ENCODE measurements at regions not wholly inside any gene's neighbourhood (a gene's known extent, or its start where the extent isn't known, plus 50 kb on each side); places are given as distances from the start of the nearest gene placed in this dataset.

- peaks cover 15% of the 10 kb centered on the region for H3K4me1 Mint-ChIP-seq (ENCODE audit: unreplicated experiment)
- H3K9me3 Mint-ChIP-seq (ENCODE audit: unreplicated experiment): peaks cover 3% of the 10 kb centered on the region
- peak overlapping the region; percentile 68 for H3K27ac Mint-ChIP-seq (ENCODE audit: unreplicated experiment)
- DNase-seq (ENCODE audit: extremely low spot score, unreplicated experiment): no peak
- peak overlapping the region; percentile 31 for H3K4me3 Mint-ChIP-seq (ENCODE audit: unreplicated experiment)
- no peak for TF ChIP-seq CTCF (IDR thresholded peaks at IDR 0.05)
- H3K36me3 Mint-ChIP-seq (ENCODE audit: unreplicated experiment): no peaks in the 10 kb centered on the region
- no peaks in the 10 kb centered on the region for H3K27me3 Mint-ChIP-seq (ENCODE audit: unreplicated experiment)
Observed at GRCh38 chr3:73813291-73813690, 188.6 kb upstream of the PDZRN3 start.

GRCh38 chr3:73812054-73812453 is 187.3 kb upstream of the PDZRN3 start:
- no peaks in the 10 kb centered on the region for H3K36me3 Mint-ChIP-seq (ENCODE audit: unreplicated experiment)

GRCh38 chr3:73808862-73809509 is 184.2 kb upstream of the PDZRN3 start:
- TF ChIP-seq CTCF (IDR thresholded peaks at IDR 0.05): no peak
- no peak overlapping the region for H3K4me3 Mint-ChIP-seq (ENCODE audit: unreplicated experiment)
- H3K36me3 Mint-ChIP-seq (ENCODE audit: unreplicated experiment): no peaks in the 10 kb centered on the region
- no peaks in the 10 kb centered on the region for H3K27me3 Mint-ChIP-seq (ENCODE audit: unreplicated experiment)
- no peak for DNase-seq (ENCODE audit: extremely low spot score, unreplicated experiment)
- no peak overlapping the region for H3K27ac Mint-ChIP-seq (ENCODE audit: unreplicated experiment)
- no peaks in the 10 kb centered on the region for H3K9me3 Mint-ChIP-seq (ENCODE audit: unreplicated experiment)
- H3K4me1 Mint-ChIP-seq (ENCODE audit: unreplicated experiment): peaks cover 14% of the 10 kb centered on the region

More at GRCh38 chr3:73812054-73812453, 187.3 kb upstream of the PDZRN3 start:
- Mint-ChIP-seq H3K27me3 (ENCODE audit: unreplicated experiment) (no peaks in the 10 kb centered on the region), H3K4me1 (ENCODE audit: unreplicated experiment) (peaks cover 15% of the 10 kb centered on the region), H3K27ac (ENCODE audit: unreplicated experiment) (no peak overlapping the region), H3K4me3 (ENCODE audit: unreplicated experiment) (no peak overlapping the region), H3K9me3 (ENCODE audit: unreplicated experiment) (peaks cover 3% of the 10 kb centered on the region)
- DNase-seq (ENCODE audit: extremely low spot score, unreplicated experiment): no peak
- TF ChIP-seq CTCF (IDR thresholded peaks at IDR 0.05): no peak

GRCh38 chr3:73805435-73805834 is 180.7 kb upstream of the PDZRN3 start:
- H3K36me3 Mint-ChIP-seq (ENCODE audit: unreplicated experiment): no peaks in the 10 kb centered on the region
- no peak overlapping the region for H3K27ac Mint-ChIP-seq (ENCODE audit: unreplicated experiment)
- H3K4me3 Mint-ChIP-seq (ENCODE audit: unreplicated experiment): no peak overlapping the region
- TF ChIP-seq CTCF (IDR thresholded peaks at IDR 0.05): no peak
- no peak for DNase-seq (ENCODE audit: extremely low spot score, unreplicated experiment)
- no peaks in the 10 kb centered on the region for H3K9me3 Mint-ChIP-seq (ENCODE audit: unreplicated experiment)
- peaks cover 1% of the 10 kb centered on the region for H3K4me1 Mint-ChIP-seq (ENCODE audit: unreplicated experiment)
- no peaks in the 10 kb centered on the region for H3K27me3 Mint-ChIP-seq (ENCODE audit: unreplicated experiment)

GRCh38 chr3:73804204-73804603 is 179.5 kb upstream of the PDZRN3 start:
- Mint-ChIP-seq H3K4me1 (ENCODE audit: unreplicated experiment) (peaks cover 1% of the 10 kb centered on the region), H3K9me3 (ENCODE audit: unreplicated experiment) (no peaks in the 10 kb centered on the region), H3K27ac (ENCODE audit: unreplicated experiment) (no peak overlapping the region), H3K27me3 (ENCODE audit: unreplicated experiment) (no peaks in the 10 kb centered on the region), H3K4me3 (ENCODE audit: unreplicated experiment) (no peak overlapping the region), H3K36me3 (ENCODE audit: unreplicated experiment) (no peaks in the 10 kb centered on the region)
- no peak for TF ChIP-seq CTCF (IDR thresholded peaks at IDR 0.05)
- DNase-seq (ENCODE audit: extremely low spot score, unreplicated experiment): no peak

Data from osteocyte (in vitro differentiated cells).